ENCODE measurements at regions not wholly inside any gene's neighbourhood (a gene's known extent, or its start where the extent isn't known, plus 50 kb on each side); places are given as distances from the start of the nearest gene placed in this dataset.
A peak's percentile ranks its signal among the peaks of the same experiment; 100 is the strongest.

DNA sequence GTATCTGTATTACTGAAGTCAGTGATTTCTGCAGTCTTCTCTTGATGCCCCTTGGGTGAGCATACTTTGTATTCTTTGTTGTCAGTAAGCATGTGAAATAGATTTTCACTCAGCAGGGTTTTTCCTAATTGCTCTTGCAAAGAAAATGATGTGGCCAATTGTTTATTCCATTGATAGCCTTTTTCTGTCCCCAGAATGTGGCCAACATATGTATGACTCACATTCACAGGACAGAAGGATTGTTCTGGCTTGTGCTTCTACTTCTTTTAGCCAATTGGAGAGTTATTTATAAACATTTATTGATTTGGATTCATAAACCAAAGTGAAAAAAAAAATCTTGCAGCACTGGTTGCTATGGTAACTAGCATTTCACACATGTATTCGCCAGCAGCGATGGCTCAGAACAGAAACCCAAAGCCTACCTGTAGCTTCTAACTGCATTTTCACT, 54.4 kb upstream of the RBM24 start:
- Mint-ChIP-seq H3K9me3 (ENCODE audit: unreplicated experiment) (peaks cover 10% of the 10 kb centered on the region), H3K36me3 (ENCODE audit: low read depth, unreplicated experiment) (no peaks in the 10 kb centered on the region), H3K27me3 (ENCODE audit: low read depth, unreplicated experiment) (peaks cover 3% of the 10 kb centered on the region), H3K4me1 (ENCODE audit: low read depth, unreplicated experiment) (peaks cover 4% of the 10 kb centered on the region), H3K4me3 (ENCODE audit: unreplicated experiment) (no peak overlapping the region), H3K27ac (ENCODE audit: unreplicated experiment) (no peak overlapping the region)
- no peak for TF ChIP-seq EZH2 (IDR thresholded peaks at IDR 0.05; ENCODE audit: insufficient read depth, low read length)
- no peak for TF ChIP-seq CTCF (IDR thresholded peaks at IDR 0.05; ENCODE audit: insufficient read depth, low read depth, low read length)
- H3K27ac ChIP-seq (ENCODE audit: low read depth, low read length), result no peak overlapping the region
- no peaks in the 10 kb centered on the region for H3K79me2 ChIP-seq (ENCODE audit: insufficient read depth, low read length)
- H3K9me3 ChIP-seq (ENCODE audit: insufficient read depth, low read depth, low read length), result no peaks in the 10 kb centered on the region
- no peaks in the 10 kb centered on the region for H3K4me1 ChIP-seq (ENCODE audit: insufficient read depth, low read length)
- DNase-seq (ENCODE audit: low read depth) (peak; percentile 6), FAIRE-seq (no peak)
- H3K27me3 ChIP-seq (ENCODE audit: insufficient read depth, low read length), result no peaks in the 10 kb centered on the region
- no peak overlapping the region for H3K9ac ChIP-seq (ENCODE audit: low read length)
- no peak overlapping the region for H3K4me3 ChIP-seq (ENCODE audit: insufficient read depth, low read depth, low read length)
- H3K36me3 ChIP-seq (ENCODE audit: insufficient read depth, low read length), result no peaks in the 10 kb centered on the region
- no peak overlapping the region for H2AFZ ChIP-seq (ENCODE audit: low read depth, low read length)
- H4K20me1 ChIP-seq (ENCODE audit: insufficient read depth, low read length), result no peaks in the 10 kb centered on the region
- H3K4me2 ChIP-seq (ENCODE audit: low read length), result no peak overlapping the region

DNA sequence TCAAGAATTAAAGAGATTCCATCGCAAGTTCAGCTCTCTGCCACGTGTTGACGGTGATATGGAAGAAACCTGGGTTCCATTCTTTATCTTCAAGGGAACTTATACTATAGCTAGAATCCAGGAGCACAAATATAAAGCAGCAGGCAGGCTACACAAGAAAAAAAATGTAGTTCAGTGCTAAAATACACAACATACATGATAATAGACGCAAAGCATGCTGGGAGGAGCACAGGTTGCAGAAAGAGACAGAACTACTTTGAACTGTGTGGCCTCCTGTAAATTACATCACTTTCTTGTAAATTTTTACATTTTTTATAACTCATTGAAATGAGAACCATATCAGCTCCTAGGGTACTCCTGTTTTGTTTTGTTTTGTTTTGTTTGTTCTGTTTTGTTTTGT, 53.8 kb upstream of the RBM24 start:
- Mint-ChIP-seq H3K27me3 (ENCODE audit: low read depth, unreplicated experiment) (peaks cover 3% of the 10 kb centered on the region), H3K36me3 (ENCODE audit: low read depth, unreplicated experiment) (no peaks in the 10 kb centered on the region), H3K27ac (ENCODE audit: unreplicated experiment) (no peak overlapping the region), H3K4me3 (ENCODE audit: unreplicated experiment) (no peak overlapping the region), H3K9me3 (ENCODE audit: unreplicated experiment) (peaks cover 10% of the 10 kb centered on the region), H3K4me1 (ENCODE audit: low read depth, unreplicated experiment) (peaks cover 4% of the 10 kb centered on the region)
- no peaks in the 10 kb centered on the region for H3K79me2 ChIP-seq (ENCODE audit: insufficient read depth, low read length)
- no peaks in the 10 kb centered on the region for H3K4me1 ChIP-seq (ENCODE audit: insufficient read depth, low read length)
- H3K4me3 ChIP-seq (ENCODE audit: insufficient read depth, low read depth, low read length), result no peak overlapping the region
- no peak for DNase-seq (ENCODE audit: low read depth)
- H2AFZ ChIP-seq (ENCODE audit: low read depth, low read length), result no peak overlapping the region
- no peaks in the 10 kb centered on the region for H3K27me3 ChIP-seq (ENCODE audit: insufficient read depth, low read length)
- no peak for TF ChIP-seq CTCF (IDR thresholded peaks at IDR 0.05; ENCODE audit: insufficient read depth, low read depth, low read length)
- TF ChIP-seq EZH2 (IDR thresholded peaks at IDR 0.05; ENCODE audit: insufficient read depth, low read length), result no peak
- H4K20me1 ChIP-seq (ENCODE audit: insufficient read depth, low read length), result no peaks in the 10 kb centered on the region
- H3K9ac ChIP-seq (ENCODE audit: low read length), result no peak overlapping the region
- no peak overlapping the region for H3K4me2 ChIP-seq (ENCODE audit: low read length)
- FAIRE-seq, result no peak
- no peaks in the 10 kb centered on the region for H3K9me3 ChIP-seq (ENCODE audit: insufficient read depth, low read depth, low read length)
- no peaks in the 10 kb centered on the region for H3K36me3 ChIP-seq (ENCODE audit: insufficient read depth, low read length)
- H3K27ac ChIP-seq (ENCODE audit: low read depth, low read length), result no peak overlapping the region
